HEK293 (cell line): ENCODE measurements at regions not wholly inside any gene's neighbourhood (a gene's known extent, or its start where the extent isn't known, plus 50 kb on each side); places are given as distances from the start of the nearest gene placed in this dataset.

ENCODE experiments used
- CTCF ChIP-seq: fragments of 450-650 bp; formaldehyde crosslinking; IDR thresholded peaks from 2 replicates; pipeline ENCODE4 v1.5.1; 2016; ENCODE audit warnings: missing biosample characterization, missing genetic modification characterization
- ZNF221 ChIP-seq: fragments of 450-650 bp; formaldehyde crosslinking; IDR thresholded peaks from 2 replicates; pipeline ENCODE4 v1.5.1; 2017; ENCODE audit warnings: missing biosample characterization, missing genetic modification characterization, borderline replicate concordance
- ZNF266 ChIP-seq: fragments of 450-650 bp; formaldehyde crosslinking; IDR thresholded peaks from 2 replicates; pipeline ENCODE4 v1.5.1; 2016; ENCODE audit warnings: missing biosample characterization, missing genetic modification characterization, low read depth

- TF ChIP-seq CTCF (tag by site-specific recombination) = no peak
- TF ChIP-seq ZNF266 (tag by site-specific recombination) = no peak
- no peak for TF ChIP-seq ZNF221
Measured at GRCh38 chr14:53520078-53520928, 367.2 kb upstream of the DDHD1 start.
